NOMO-1 (cell line): ENCODE measurements at regions not wholly inside any gene's neighbourhood (a gene's known extent, or its start where the extent isn't known, plus 50 kb on each side); places are given as distances from the start of the nearest gene placed in this dataset.
A peak's percentile ranks its signal among the peaks of the same experiment; 100 is the strongest.

Experiments used
- DNase-seq, 2 experiments: peaks; one replicate each; lab custom pipeline; 2025; ENCODE audit not compliant: unreplicated experiment in 2 of 2; lab: John Stamatoyannopoulos, UW

GRCh38 chr11:95520369-95521132, 269.0 kb downstream of the FAM76B start:
- DNase-seq: no peak

- no peak for DNase-seq
Observed at GRCh38 chr11:95519912-95520311, 269.7 kb downstream of the FAM76B start.

- DNase-seq: no peak
Observed at GRCh38 chr11:95517453-95517852, 272.1 kb downstream of the FAM76B start.

- no peak for DNase-seq
Observed at GRCh38 chr11:95516786-95517185, 272.8 kb downstream of the FAM76B start.

GRCh38 chr11:95516175-95516574, 273.4 kb downstream of the FAM76B start:
- no peak for DNase-seq

- no peak for DNase-seq
Observed at GRCh38 chr11:95515371-95515770, 274.2 kb downstream of the FAM76B start.

- DNase-seq: no peak
Observed at GRCh38 chr11:95514416-95515110, 275.0 kb downstream of the FAM76B start.

GRCh38 chr11:95512682-95513081, 276.9 kb downstream of the FAM76B start:
- DNase-seq: no peak

- DNase-seq: no peak
Observed at GRCh38 chr11:95512177-95512576, 277.4 kb downstream of the FAM76B start.

- DNase-seq: no peak
Observed at GRCh38 chr11:95508219-95508890, 277.4 kb upstream of the SESN3 start.

GRCh38 chr11:95507794-95508193, 276.8 kb upstream of the SESN3 start:
- no peak for DNase-seq

GRCh38 chr11:95506777-95507176, 275.8 kb upstream of the SESN3 start:
- DNase-seq: no peak

- DNase-seq: peak; percentile 6 to 26
Observed at GRCh38 chr11:95505927-95506426, 275.0 kb upstream of the SESN3 start.

- no peak for DNase-seq
Observed at GRCh38 chr11:95503047-95503446, 272.0 kb upstream of the SESN3 start.

- DNase-seq: no peak
Observed at GRCh38 chr11:95502522-95502921, 271.5 kb upstream of the SESN3 start.

GRCh38 chr11:95501761-95502266, 270.8 kb upstream of the SESN3 start:
- no peak for DNase-seq

- no peak for DNase-seq
Observed at GRCh38 chr11:95500466-95500865, 269.5 kb upstream of the SESN3 start.

- DNase-seq: no peak
Observed at GRCh38 chr11:95499516-95500135, 268.6 kb upstream of the SESN3 start.

GRCh38 chr11:95498722-95499425, 267.9 kb upstream of the SESN3 start:
- no peak for DNase-seq

GRCh38 chr11:95496901-95497300, 265.9 kb upstream of the SESN3 start:
- DNase-seq: no peak
